ENCODE measurements at regions not wholly inside any gene's neighbourhood (a gene's known extent, or its start where the extent isn't known, plus 50 kb on each side); places are given as distances from the start of the nearest gene placed in this dataset.

- Histone ChIP-seq H3K27me3 (ENCODE audit: control insufficient read depth, insufficient read depth, low read length) (no peaks in the 10 kb centered on the region), H3K9me3 (ENCODE audit: control insufficient read depth in 2 of 2, low read length in 2 of 2) (peaks cover 0 to 2% of the 10 kb centered on the region in 2 experiments), H3K4me1 (ENCODE audit: control insufficient read depth, insufficient read depth, low read length, poor library complexity, severe bottlenecking) (no peaks in the 10 kb centered on the region), H3K36me3 (ENCODE audit: control insufficient read depth, insufficient read depth, low read length) (no peaks in the 10 kb centered on the region), H3K27ac (ENCODE audit: insufficient read depth, low read length, poor library complexity, severe bottlenecking) (no peak overlapping the region), H3K4me3 (ENCODE audit: low read depth, low read length) (no peak overlapping the region)
- H3K4me1 Mint-ChIP-seq: no peaks in the 10 kb centered on the region
- DNase-seq (no peak), ATAC-seq (ENCODE audit: low read depth in 2 of 2) (no peak)
- no peaks in the 10 kb centered on the region for H3K27me3 Mint-ChIP-seq
- H3K36me3 Mint-ChIP-seq: no peaks in the 10 kb centered on the region
- H3K27ac Mint-ChIP-seq: no peak overlapping the region
- no peak overlapping the region for H3K4me3 Mint-ChIP-seq
- H3K9me3 Mint-ChIP-seq: peaks cover 0 to 17% (median 4%) of the 10 kb centered on the region in 7 donors
Measured at GRCh38 chr5:12183003-12183402, 278.8 kb upstream of the CTNND2 start.

- DNase-seq (no peak), ATAC-seq (ENCODE audit: low read depth in 2 of 2) (no peak)
- Mint-ChIP-seq H3K27ac (no peak overlapping the region), H3K4me1 (no peaks in the 10 kb centered on the region), H3K27me3 (no peaks in the 10 kb centered on the region), H3K4me3 (no peak overlapping the region), H3K36me3 (no peaks in the 10 kb centered on the region), H3K9me3 (peaks cover 0 to 13% (median 2%) of the 10 kb centered on the region in 7 donors)
- H3K27me3 ChIP-seq (ENCODE audit: control insufficient read depth, insufficient read depth, low read length): no peaks in the 10 kb centered on the region
- no peaks in the 10 kb centered on the region for H3K4me1 ChIP-seq (ENCODE audit: control insufficient read depth, insufficient read depth, low read length, poor library complexity, severe bottlenecking)
- no peaks in the 10 kb centered on the region for H3K36me3 ChIP-seq (ENCODE audit: control insufficient read depth, insufficient read depth, low read length)
- peaks cover 0 to 2% of the 10 kb centered on the region in 2 experiments for H3K9me3 ChIP-seq (ENCODE audit: control insufficient read depth in 2 of 2, low read length in 2 of 2)
- no peak overlapping the region for H3K4me3 ChIP-seq (ENCODE audit: low read depth, low read length)
- no peak overlapping the region for H3K27ac ChIP-seq (ENCODE audit: insufficient read depth, low read length, poor library complexity, severe bottlenecking)
Measured at GRCh38 chr5:12177851-12178250, 273.6 kb upstream of the CTNND2 start.

GRCh38 chr5:12177225-12177624 is 273.0 kb upstream of the CTNND2 start:
- no peak overlapping the region for H3K27ac ChIP-seq (ENCODE audit: insufficient read depth, low read length, poor library complexity, severe bottlenecking)
- no peak overlapping the region for H3K27ac Mint-ChIP-seq
- no peak overlapping the region for H3K4me3 Mint-ChIP-seq

GRCh38 chr5:12175914-12176585 is 271.8 kb upstream of the CTNND2 start:
- peaks cover 0 to 11% (median 2%) of the 10 kb centered on the region in 7 donors for H3K9me3 Mint-ChIP-seq
- no peaks in the 10 kb centered on the region for H3K27me3 Mint-ChIP-seq

More at GRCh38 chr5:12177225-12177624, 273.0 kb upstream of the CTNND2 start:
- Histone ChIP-seq H3K4me1 (ENCODE audit: control insufficient read depth, insufficient read depth, low read length, poor library complexity, severe bottlenecking) (no peaks in the 10 kb centered on the region), H3K9me3 (ENCODE audit: control insufficient read depth in 2 of 2, low read length in 2 of 2) (peaks cover 0 to 2% of the 10 kb centered on the region in 2 experiments), H3K4me3 (ENCODE audit: low read depth, low read length) (no peak overlapping the region), H3K36me3 (ENCODE audit: control insufficient read depth, insufficient read depth, low read length) (no peaks in the 10 kb centered on the region), H3K27me3 (ENCODE audit: control insufficient read depth, insufficient read depth, low read length) (no peaks in the 10 kb centered on the region)
- no peaks in the 10 kb centered on the region for H3K27me3 Mint-ChIP-seq
- DNase-seq: no peak
- no peaks in the 10 kb centered on the region for H3K36me3 Mint-ChIP-seq
- no peaks in the 10 kb centered on the region for H3K4me1 Mint-ChIP-seq
- H3K9me3 Mint-ChIP-seq: peaks cover 0 to 11% (median 4%) of the 10 kb centered on the region in 7 donors
- ATAC-seq (ENCODE audit: low read depth in 2 of 2): no peak

GRCh38 chr5:12174734-12175133 is 270.5 kb upstream of the CTNND2 start:
- Histone ChIP-seq H3K36me3 (ENCODE audit: control insufficient read depth, insufficient read depth, low read length) (no peaks in the 10 kb centered on the region), H3K4me3 (ENCODE audit: low read depth, low read length) (no peak overlapping the region), H3K27ac (ENCODE audit: insufficient read depth, low read length, poor library complexity, severe bottlenecking) (no peak overlapping the region), H3K4me1 (ENCODE audit: control insufficient read depth, insufficient read depth, low read length, poor library complexity, severe bottlenecking) (no peaks in the 10 kb centered on the region), H3K27me3 (ENCODE audit: control insufficient read depth, insufficient read depth, low read length) (no peaks in the 10 kb centered on the region), H3K9me3 (ENCODE audit: control insufficient read depth in 2 of 2, low read length in 2 of 2) (no peaks in the 10 kb centered on the region)
- Mint-ChIP-seq H3K9me3 (peaks cover 0 to 11% (median 2%) of the 10 kb centered on the region in 7 donors), H3K4me1 (no peaks in the 10 kb centered on the region), H3K36me3 (no peaks in the 10 kb centered on the region), H3K4me3 (no peak overlapping the region), H3K27me3 (no peaks in the 10 kb centered on the region), H3K27ac (no peak overlapping the region)
- no peak for ATAC-seq (ENCODE audit: low read depth in 2 of 2)
- DNase-seq: no peak

More at GRCh38 chr5:12175914-12176585, 271.8 kb upstream of the CTNND2 start:
- Histone ChIP-seq H3K36me3 (ENCODE audit: control insufficient read depth, insufficient read depth, low read length) (no peaks in the 10 kb centered on the region), H3K27me3 (ENCODE audit: control insufficient read depth, insufficient read depth, low read length) (no peaks in the 10 kb centered on the region), H3K27ac (ENCODE audit: insufficient read depth, low read length, poor library complexity, severe bottlenecking) (no peak overlapping the region), H3K4me3 (ENCODE audit: low read depth, low read length) (no peak overlapping the region), H3K4me1 (ENCODE audit: control insufficient read depth, insufficient read depth, low read length, poor library complexity, severe bottlenecking) (no peaks in the 10 kb centered on the region), H3K9me3 (ENCODE audit: control insufficient read depth in 2 of 2, low read length in 2 of 2) (no peaks in the 10 kb centered on the region)
- Mint-ChIP-seq H3K4me3 (no peak overlapping the region), H3K27ac (no peak overlapping the region), H3K4me1 (no peaks in the 10 kb centered on the region), H3K36me3 (no peaks in the 10 kb centered on the region)
- no peak for DNase-seq
- no peak for ATAC-seq (ENCODE audit: low read depth in 2 of 2)

GRCh38 chr5:12169536-12169935 is 265.3 kb upstream of the CTNND2 start:
- Mint-ChIP-seq H3K9me3 (peaks cover 4 to 15% (median 7%) of the 10 kb centered on the region in 7 donors), H3K36me3 (no peaks in the 10 kb centered on the region), H3K27ac (no peak overlapping the region), H3K4me1 (no peaks in the 10 kb centered on the region), H3K4me3 (no peak overlapping the region), H3K27me3 (no peaks in the 10 kb centered on the region)
- no peak for DNase-seq
- Histone ChIP-seq H3K4me3 (ENCODE audit: low read depth, low read length) (no peak overlapping the region), H3K9me3 (ENCODE audit: control insufficient read depth in 2 of 2, low read length in 2 of 2) (no peaks in the 10 kb centered on the region), H3K27ac (ENCODE audit: insufficient read depth, low read length, poor library complexity, severe bottlenecking) (no peak overlapping the region), H3K27me3 (ENCODE audit: control insufficient read depth, insufficient read depth, low read length) (no peaks in the 10 kb centered on the region), H3K4me1 (ENCODE audit: control insufficient read depth, insufficient read depth, low read length, poor library complexity, severe bottlenecking) (no peaks in the 10 kb centered on the region), H3K36me3 (ENCODE audit: control insufficient read depth, insufficient read depth, low read length) (no peaks in the 10 kb centered on the region)
- ATAC-seq (ENCODE audit: low read depth in 2 of 2): no peak

- Histone ChIP-seq H3K9me3 (ENCODE audit: control insufficient read depth in 2 of 2, low read length in 2 of 2) (peaks cover 0 to 3% of the 10 kb centered on the region in 2 experiments), H3K4me3 (ENCODE audit: low read depth, low read length) (no peak overlapping the region), H3K4me1 (ENCODE audit: control insufficient read depth, insufficient read depth, low read length, poor library complexity, severe bottlenecking) (no peaks in the 10 kb centered on the region), H3K36me3 (ENCODE audit: control insufficient read depth, insufficient read depth, low read length) (no peaks in the 10 kb centered on the region), H3K27ac (ENCODE audit: insufficient read depth, low read length, poor library complexity, severe bottlenecking) (no peak overlapping the region), H3K27me3 (ENCODE audit: control insufficient read depth, insufficient read depth, low read length) (no peaks in the 10 kb centered on the region)
- Mint-ChIP-seq H3K4me1 (no peaks in the 10 kb centered on the region), H3K27me3 (no peaks in the 10 kb centered on the region), H3K27ac (no peak overlapping the region), H3K4me3 (no peak overlapping the region), H3K9me3 (peaks cover 4 to 36% (median 9%) of the 10 kb centered on the region in 7 donors), H3K36me3 (no peaks in the 10 kb centered on the region)
- ATAC-seq (ENCODE audit: low read depth in 2 of 2) (no peak), DNase-seq (no peak)
Measured at GRCh38 chr5:12162863-12163262, 258.6 kb upstream of the CTNND2 start.

GRCh38 chr5:12147513-12147912 is 243.3 kb upstream of the CTNND2 start:
- no peaks in the 10 kb centered on the region for H3K36me3 Mint-ChIP-seq
- H3K4me3 Mint-ChIP-seq: no peak overlapping the region
- ATAC-seq (ENCODE audit: low read depth in 2 of 2) (no peak), DNase-seq (no peak)
- no peak overlapping the region for H3K27ac Mint-ChIP-seq
- Histone ChIP-seq H3K4me3 (ENCODE audit: low read depth, low read length) (no peak overlapping the region), H3K4me1 (ENCODE audit: control insufficient read depth, insufficient read depth, low read length, poor library complexity, severe bottlenecking) (no peaks in the 10 kb centered on the region), H3K27ac (ENCODE audit: insufficient read depth, low read length, poor library complexity, severe bottlenecking) (no peak overlapping the region), H3K9me3 (ENCODE audit: control insufficient read depth in 2 of 2, low read length in 2 of 2) (no peaks in the 10 kb centered on the region), H3K36me3 (ENCODE audit: control insufficient read depth, insufficient read depth, low read length) (no peaks in the 10 kb centered on the region), H3K27me3 (ENCODE audit: control insufficient read depth, insufficient read depth, low read length) (no peaks in the 10 kb centered on the region)
- H3K27me3 Mint-ChIP-seq: no peaks in the 10 kb centered on the region
- peaks cover 0 to 18% (median 6%) of the 10 kb centered on the region in 7 donors for H3K9me3 Mint-ChIP-seq
- H3K4me1 Mint-ChIP-seq: no peaks in the 10 kb centered on the region
